ENCODE measurements at regions not wholly inside any gene's neighbourhood (a gene's known extent, or its start where the extent isn't known, plus 50 kb on each side); places are given as distances from the start of the nearest gene placed in this dataset.

DNA sequence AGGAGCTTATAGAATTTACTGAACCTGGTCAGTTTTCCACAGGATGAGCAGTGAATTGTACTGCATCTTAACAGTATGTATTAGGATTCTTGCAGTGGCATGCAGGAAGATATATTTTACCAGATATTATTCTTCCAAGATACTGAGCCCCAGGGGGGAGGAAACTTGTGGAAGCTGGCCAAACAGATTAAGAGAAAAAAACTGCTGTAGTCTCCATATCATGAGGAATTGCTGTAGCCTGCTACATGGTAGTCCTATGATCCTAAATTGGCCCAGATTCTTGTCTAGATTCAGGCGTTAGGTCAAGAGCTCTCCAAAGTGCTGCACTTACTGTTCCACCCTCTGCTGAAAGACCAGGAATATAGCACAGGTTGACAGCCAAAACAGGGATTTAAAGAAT lies 275.5 kb upstream of the TAS2R1 start:
- TF ChIP-seq, protein P1, sequence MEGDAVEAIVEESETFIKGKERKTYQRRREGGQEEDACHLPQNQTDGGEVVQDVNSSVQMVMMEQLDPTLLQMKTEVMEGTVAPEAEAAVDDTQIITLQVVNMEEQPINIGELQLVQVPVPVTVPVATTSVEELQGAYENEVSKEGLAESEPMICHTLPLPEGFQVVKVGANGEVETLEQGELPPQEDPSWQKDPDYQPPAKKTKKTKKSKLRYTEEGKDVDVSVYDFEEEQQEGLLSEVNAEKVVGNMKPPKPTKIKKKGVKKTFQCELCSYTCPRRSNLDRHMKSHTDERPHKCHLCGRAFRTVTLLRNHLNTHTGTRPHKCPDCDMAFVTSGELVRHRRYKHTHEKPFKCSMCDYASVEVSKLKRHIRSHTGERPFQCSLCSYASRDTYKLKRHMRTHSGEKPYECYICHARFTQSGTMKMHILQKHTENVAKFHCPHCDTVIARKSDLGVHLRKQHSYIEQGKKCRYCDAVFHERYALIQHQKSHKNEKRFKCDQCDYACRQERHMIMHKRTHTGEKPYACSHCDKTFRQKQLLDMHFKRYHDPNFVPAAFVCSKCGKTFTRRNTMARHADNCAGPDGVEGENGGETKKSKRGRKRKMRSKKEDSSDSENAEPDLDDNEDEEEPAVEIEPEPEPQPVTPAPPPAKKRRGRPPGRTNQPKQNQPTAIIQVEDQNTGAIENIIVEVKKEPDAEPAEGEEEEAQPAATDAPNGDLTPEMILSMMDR (conservative IDR thresholded peaks at IDR 0.05): no peak
- no peak for TF ChIP-seq EZH2 (IDR thresholded peaks at IDR 0.05; ENCODE audit: low read depth)
